ENCODE measurements at regions not wholly inside any gene's neighbourhood (a gene's known extent, or its start where the extent isn't known, plus 50 kb on each side); places are given as distances from the start of the nearest gene placed in this dataset.

- TF ChIP-seq, protein P1, sequence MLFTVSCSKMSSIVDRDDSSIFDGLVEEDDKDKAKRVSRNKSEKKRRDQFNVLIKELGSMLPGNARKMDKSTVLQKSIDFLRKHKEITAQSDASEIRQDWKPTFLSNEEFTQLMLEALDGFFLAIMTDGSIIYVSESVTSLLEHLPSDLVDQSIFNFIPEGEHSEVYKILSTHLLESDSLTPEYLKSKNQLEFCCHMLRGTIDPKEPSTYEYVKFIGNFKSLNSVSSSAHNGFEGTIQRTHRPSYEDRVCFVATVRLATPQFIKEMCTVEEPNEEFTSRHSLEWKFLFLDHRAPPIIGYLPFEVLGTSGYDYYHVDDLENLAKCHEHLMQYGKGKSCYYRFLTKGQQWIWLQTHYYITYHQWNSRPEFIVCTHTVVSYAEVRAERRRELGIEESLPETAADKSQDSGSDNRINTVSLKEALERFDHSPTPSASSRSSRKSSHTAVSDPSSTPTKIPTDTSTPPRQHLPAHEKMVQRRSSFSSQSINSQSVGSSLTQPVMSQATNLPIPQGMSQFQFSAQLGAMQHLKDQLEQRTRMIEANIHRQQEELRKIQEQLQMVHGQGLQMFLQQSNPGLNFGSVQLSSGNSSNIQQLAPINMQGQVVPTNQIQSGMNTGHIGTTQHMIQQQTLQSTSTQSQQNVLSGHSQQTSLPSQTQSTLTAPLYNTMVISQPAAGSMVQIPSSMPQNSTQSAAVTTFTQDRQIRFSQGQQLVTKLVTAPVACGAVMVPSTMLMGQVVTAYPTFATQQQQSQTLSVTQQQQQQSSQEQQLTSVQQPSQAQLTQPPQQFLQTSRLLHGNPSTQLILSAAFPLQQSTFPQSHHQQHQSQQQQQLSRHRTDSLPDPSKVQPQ (CRISPR knock-in tag; IDR thresholded peaks at IDR 0.05; ENCODE audit: borderline replicate concordance), result no peak
- TF ChIP-seq, protein P2, sequence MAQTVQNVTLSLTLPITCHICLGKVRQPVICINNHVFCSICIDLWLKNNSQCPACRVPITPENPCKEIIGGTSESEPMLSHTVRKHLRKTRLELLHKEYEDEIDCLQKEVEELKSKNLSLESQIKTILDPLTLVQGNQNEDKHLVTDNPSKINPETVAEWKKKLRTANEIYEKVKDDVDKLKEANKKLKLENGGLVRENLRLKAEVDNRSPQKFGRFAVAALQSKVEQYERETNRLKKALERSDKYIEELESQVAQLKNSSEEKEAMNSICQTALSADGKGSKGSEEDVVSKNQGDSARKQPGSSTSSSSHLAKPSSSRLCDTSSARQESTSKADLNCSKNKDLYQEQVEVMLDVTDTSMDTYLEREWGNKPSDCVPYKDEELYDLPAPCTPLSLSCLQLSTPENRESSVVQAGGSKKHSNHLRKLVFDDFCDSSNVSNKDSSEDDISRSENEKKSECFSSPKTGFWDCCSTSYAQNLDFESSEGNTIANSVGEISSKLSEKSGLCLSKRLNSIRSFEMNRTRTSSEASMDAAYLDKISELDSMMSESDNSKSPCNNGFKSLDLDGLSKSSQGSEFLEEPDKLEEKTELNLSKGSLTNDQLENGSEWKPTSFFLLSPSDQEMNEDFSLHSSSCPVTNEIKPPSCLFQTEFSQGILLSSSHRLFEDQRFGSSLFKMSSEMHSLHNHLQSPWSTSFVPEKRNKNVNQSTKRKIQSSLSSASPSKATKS (CRISPR knock-in tag; IDR thresholded peaks at IDR 0.05), result no peak
- TF ChIP-seq SREBF2 (CRISPR knock-in tag; IDR thresholded peaks at IDR 0.05) (no peak), ZFX (CRISPR knock-in tag; IDR thresholded peaks at IDR 0.05) (peak; percentile 21; the same call in 1 of the 2 replicates), ZNF3 (CRISPR knock-in tag; IDR thresholded peaks at IDR 0.05) (no peak), DPF2 (IDR thresholded peaks at IDR 0.05) (peak; percentile 88), TRIM24 (IDR thresholded peaks at IDR 0.05) (peak in 1 of 2 experiments; percentile 63; a peak in 1 of 4 replicates), HMG20B (CRISPR knock-in tag; IDR thresholded peaks at IDR 0.05) (no peak), ARID3A (IDR thresholded peaks at IDR 0.05; ENCODE audit: borderline replicate concordance, low read depth, low read length) (peak; percentile 74; the same call in 1 of the 2 replicates), L3MBTL2 (IDR thresholded peaks at IDR 0.05) (no peak), ZNF699 (CRISPR knock-in tag; IDR thresholded peaks at IDR 0.05; ENCODE audit: insufficient replicate concordance) (no peak), HNRNPK (IDR thresholded peaks at IDR 0.05; ENCODE audit: low read depth, low read length, poor library complexity, severe bottlenecking) (no peak), FOXK2 (conservative IDR thresholded peaks at IDR 0.05 in 1 of 2, IDR thresholded peaks at IDR 0.05 in 1 of 2; ENCODE audit: low read depth in 2 of 2) (no peak), CEBPB (tag; IDR thresholded peaks at IDR 0.05) (no peak), SP1 (CRISPR knock-in tag; IDR thresholded peaks at IDR 0.05) (no peak)
- TF ChIP-seq, protein P3, sequence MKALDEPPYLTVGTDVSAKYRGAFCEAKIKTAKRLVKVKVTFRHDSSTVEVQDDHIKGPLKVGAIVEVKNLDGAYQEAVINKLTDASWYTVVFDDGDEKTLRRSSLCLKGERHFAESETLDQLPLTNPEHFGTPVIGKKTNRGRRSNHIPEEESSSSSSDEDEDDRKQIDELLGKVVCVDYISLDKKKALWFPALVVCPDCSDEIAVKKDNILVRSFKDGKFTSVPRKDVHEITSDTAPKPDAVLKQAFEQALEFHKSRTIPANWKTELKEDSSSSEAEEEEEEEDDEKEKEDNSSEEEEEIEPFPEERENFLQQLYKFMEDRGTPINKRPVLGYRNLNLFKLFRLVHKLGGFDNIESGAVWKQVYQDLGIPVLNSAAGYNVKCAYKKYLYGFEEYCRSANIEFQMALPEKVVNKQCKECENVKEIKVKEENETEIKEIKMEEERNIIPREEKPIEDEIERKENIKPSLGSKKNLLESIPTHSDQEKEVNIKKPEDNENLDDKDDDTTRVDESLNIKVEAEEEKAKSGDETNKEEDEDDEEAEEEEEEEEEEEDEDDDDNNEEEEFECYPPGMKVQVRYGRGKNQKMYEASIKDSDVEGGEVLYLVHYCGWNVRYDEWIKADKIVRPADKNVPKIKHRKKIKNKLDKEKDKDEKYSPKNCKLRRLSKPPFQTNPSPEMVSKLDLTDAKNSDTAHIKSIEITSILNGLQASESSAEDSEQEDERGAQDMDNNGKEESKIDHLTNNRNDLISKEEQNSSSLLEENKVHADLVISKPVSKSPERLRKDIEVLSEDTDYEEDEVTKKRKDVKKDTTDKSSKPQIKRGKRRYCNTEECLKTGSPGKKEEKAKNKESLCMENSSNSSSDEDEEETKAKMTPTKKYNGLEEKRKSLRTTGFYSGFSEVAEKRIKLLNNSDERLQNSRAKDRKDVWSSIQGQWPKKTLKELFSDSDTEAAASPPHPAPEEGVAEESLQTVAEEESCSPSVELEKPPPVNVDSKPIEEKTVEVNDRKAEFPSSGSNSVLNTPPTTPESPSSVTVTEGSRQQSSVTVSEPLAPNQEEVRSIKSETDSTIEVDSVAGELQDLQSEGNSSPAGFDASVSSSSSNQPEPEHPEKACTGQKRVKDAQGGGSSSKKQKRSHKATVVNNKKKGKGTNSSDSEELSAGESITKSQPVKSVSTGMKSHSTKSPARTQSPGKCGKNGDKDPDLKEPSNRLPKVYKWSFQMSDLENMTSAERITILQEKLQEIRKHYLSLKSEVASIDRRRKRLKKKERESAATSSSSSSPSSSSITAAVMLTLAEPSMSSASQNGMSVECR (CRISPR knock-in tag; IDR thresholded peaks at IDR 0.05), result no peak
- TF ChIP-seq, protein P4, sequence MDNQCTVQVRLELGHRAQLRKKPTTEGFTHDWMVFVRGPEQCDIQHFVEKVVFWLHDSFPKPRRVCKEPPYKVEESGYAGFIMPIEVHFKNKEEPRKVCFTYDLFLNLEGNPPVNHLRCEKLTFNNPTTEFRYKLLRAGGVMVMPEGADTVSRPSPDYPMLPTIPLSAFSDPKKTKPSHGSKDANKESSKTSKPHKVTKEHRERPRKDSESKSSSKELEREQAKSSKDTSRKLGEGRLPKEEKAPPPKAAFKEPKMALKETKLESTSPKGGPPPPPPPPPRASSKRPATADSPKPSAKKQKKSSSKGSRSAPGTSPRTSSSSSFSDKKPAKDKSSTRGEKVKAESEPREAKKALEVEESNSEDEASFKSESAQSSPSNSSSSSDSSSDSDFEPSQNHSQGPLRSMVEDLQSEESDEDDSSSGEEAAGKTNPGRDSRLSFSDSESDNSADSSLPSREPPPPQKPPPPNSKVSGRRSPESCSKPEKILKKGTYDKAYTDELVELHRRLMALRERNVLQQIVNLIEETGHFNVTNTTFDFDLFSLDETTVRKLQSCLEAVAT (IDR thresholded peaks at IDR 0.05), result no peak
Observed at GRCh38 chr15:66891776-66892175, 173.6 kb upstream of the SMAD3 start (continued).
